Left hindlimb (tissue), 1 donor: ENCODE measurements at regions not wholly inside any gene's neighbourhood (a gene's known extent, or its start where the extent isn't known, plus 50 kb on each side); places are given as distances from the start of the nearest gene placed in this dataset.
"Not testable (repeated sequence)": the region's sequence is repeated elsewhere in the genome, so short reads cannot be mapped to it uniquely, and the experiment has no call there.

ENCODE experiments used
- DNase-seq: peaks from one replicate; pipeline ENCODE4 v3.0.0-alpha.2; 2018

GRCh38 chr16:26809461-26809860 lies 257.3 kb upstream of the C16orf82 start:
- DNase-seq: no peak

- DNase-seq: no peak
These were observed 250.5 kb upstream of the C16orf82 start for GRCh38 chr16:26816266-26816665.

GRCh38 chr16:26816885-26817571 lies 249.7 kb upstream of the C16orf82 start:
- no peak for DNase-seq

- no peak for DNase-seq
These were observed 248.3 kb upstream of the C16orf82 start for GRCh38 chr16:26818393-26818792.

- DNase-seq: no peak
These were observed 242.3 kb upstream of the C16orf82 start for GRCh38 chr16:26824469-26824868.

GRCh38 chr16:26826500-26826899 lies 240.2 kb upstream of the C16orf82 start:
- no peak for DNase-seq

GRCh38 chr16:26827386-26827785 lies 239.3 kb upstream of the C16orf82 start:
- DNase-seq: no peak

GRCh38 chr16:26830428-26831127 lies 236.1 kb upstream of the C16orf82 start:
- no peak for DNase-seq

- DNase-seq: not testable (repeated sequence)
These were observed 230.6 kb upstream of the C16orf82 start for GRCh38 chr16:26836114-26836513.

- no peak for DNase-seq
These were observed 227.8 kb upstream of the C16orf82 start for GRCh38 chr16:26838931-26839330.

GRCh38 chr16:26840691-26841090 lies 226.0 kb upstream of the C16orf82 start:
- no peak for DNase-seq

GRCh38 chr16:26856271-26856670 lies 210.5 kb upstream of the C16orf82 start:
- no peak for DNase-seq

GRCh38 chr16:26856791-26857190 lies 209.9 kb upstream of the C16orf82 start:
- DNase-seq: no peak

GRCh38 chr16:26857371-26857770 lies 209.4 kb upstream of the C16orf82 start:
- DNase-seq: no peak

GRCh38 chr16:26860506-26860905 lies 206.2 kb upstream of the C16orf82 start:
- no peak for DNase-seq

- DNase-seq: no peak
These were observed 202.8 kb upstream of the C16orf82 start for GRCh38 chr16:26863931-26864330.

- DNase-seq: not testable (repeated sequence)
These were observed 192.4 kb upstream of the C16orf82 start for GRCh38 chr16:26874318-26874717.

GRCh38 chr16:26877421-26877820 lies 189.3 kb upstream of the C16orf82 start:
- DNase-seq: no peak

GRCh38 chr16:26885674-26886073 lies 181.1 kb upstream of the C16orf82 start:
- no peak for DNase-seq

GRCh38 chr16:26889740-26890139 lies 177.0 kb upstream of the C16orf82 start:
- no peak for DNase-seq

GRCh38 chr16:26898200-26898599 lies 168.5 kb upstream of the C16orf82 start:
- DNase-seq: no peak

- DNase-seq: no peak
These were observed 165.4 kb upstream of the C16orf82 start for GRCh38 chr16:26901196-26901861.

GRCh38 chr16:26901983-26902382 lies 164.7 kb upstream of the C16orf82 start:
- DNase-seq: no peak

- no peak for DNase-seq
These were observed 161.4 kb upstream of the C16orf82 start for GRCh38 chr16:26905336-26905735.
